GM12878 (cell line): ENCODE measurements at regions not wholly inside any gene's neighbourhood (a gene's known extent, or its start where the extent isn't known, plus 50 kb on each side); places are given as distances from the start of the nearest gene placed in this dataset.

ENCODE experiments used
- ATAC-seq: fragments of 200-7000 bp; cut with Tn5 transposase; 3 replicates; pipeline ENCODE4 v1.9.1; 2020; ENCODE audit warnings: mild to moderate bottlenecking, moderate library complexity
- BruUV-seq: library from RNA; stranded (reverse); fragments of 400-500 nt; replicated peaks from 2 replicates; lab custom pipeline; 2021; lab: Mats Ljungman, UMichigan
- CTCF ChIA-PET: fragments of 300-600 bp; sonication (Branson Sonifier 250); formaldehyde crosslinking; extraction: SDS; loops from one replicate; lab custom pipeline; 2021; ENCODE audit warnings: inconsistent platforms; lab: Yijun Ruan, JAX
- POLR2A ChIA-PET: fragments of 350-600 bp; formaldehyde crosslinking; extraction: SDS; loops from one replicate; lab custom pipeline; 2021; ENCODE audit warnings: inconsistent platforms; lab: Charles Lee
- RAD21 ChIA-PET: fragments of 300-600 bp; sonication (Branson Sonifier 250); formaldehyde crosslinking; loops from one replicate; lab custom pipeline; 2023; ENCODE audit warnings: antibody characterized with exemption; ENCODE audit not compliant: unreplicated experiment; lab: Charles Lee
- SMC1A ChIA-PET: fragments of 300-600 bp; sonication (Branson Sonifier 250); formaldehyde crosslinking; loops from one replicate; lab custom pipeline; 2023; ENCODE audit not compliant: unreplicated experiment, uncharacterized antibody; lab: Charles Lee
- DNase-seq: peaks from one replicate; pipeline ENCODE4 v3.0.0-alpha.2; 2011; ENCODE audit warnings: low read depth, low spot score
- FAIRE-seq: peaks from 3 replicates; lab custom pipeline; 2011; peaks lifted over from hg19 to GRCh38; lab: Jason Lieb, UNC
- H2AFZ ChIP-seq: 2 replicates; pipeline ENCODE4 v1.6.0; 2011; ENCODE audit warnings: low read depth, low read length, control low read depth; ENCODE audit not compliant: control insufficient read depth
- H3K27ac ChIP-seq: 2 replicates; pipeline ENCODE4 v1.5.1; 2011; ENCODE audit warnings: control low read depth; ENCODE audit not compliant: control insufficient read depth, insufficient read depth
- H3K27me3 ChIP-seq, 2 experiments: replicated peaks in 1 of 2; 2 replicates each; pipeline versions ENCODE4 v1.6.0 to v1.6.1; 2011; ENCODE audit warnings: low read length in 1 of 2; ENCODE audit not compliant: control insufficient read depth in 2 of 2, insufficient read depth in 2 of 2
- H3K36me3 ChIP-seq, 2 experiments: 2 replicates each; pipeline ENCODE4 v1.5.1; 2011; ENCODE audit warnings: low read length in 1 of 2; ENCODE audit not compliant: control insufficient read depth in 2 of 2, insufficient read depth in 2 of 2
- H3K4me1 ChIP-seq: 2 replicates; pipeline ENCODE4 v1.6.1; 2011; ENCODE audit warnings: mild to moderate bottlenecking, low read length, moderate library complexity, mixed read lengths; ENCODE audit not compliant: control insufficient read depth, insufficient read depth
- H3K4me2 ChIP-seq: 2 replicates; pipeline ENCODE4 v1.6.0; 2011; ENCODE audit warnings: control low read depth; ENCODE audit not compliant: control insufficient read depth, insufficient read depth
- H3K4me3 ChIP-seq: fragments of 200-600 bp; sonication (generic); 2 replicates; pipeline ENCODE4 v1.5.1; 2016
- H3K79me2 ChIP-seq: 2 replicates; pipeline ENCODE4 v1.6.0; 2011; ENCODE audit warnings: low read length; ENCODE audit not compliant: control insufficient read depth, insufficient read depth
- H3K9ac ChIP-seq: 2 replicates; pipeline ENCODE4 v1.8.0; 2011; ENCODE audit warnings: low read length, control low read depth, mixed read lengths; ENCODE audit not compliant: control insufficient read depth, insufficient read depth
- H3K9me3 ChIP-seq: replicated peaks from 3 replicates; pipeline ENCODE4 v1.5.1; 2011; ENCODE audit warnings: mild to moderate bottlenecking, low read length; ENCODE audit not compliant: control insufficient read depth, insufficient read depth
- H4K20me1 ChIP-seq: 2 replicates; pipeline ENCODE4 v1.6.0; 2011; ENCODE audit not compliant: control insufficient read depth, insufficient read depth
- ATF3 ChIP-seq: IDR thresholded peaks from 2 replicates; pipeline ENCODE4 v1.6.1; 2011; ENCODE audit warnings: low read depth, mild to moderate bottlenecking, low read length, moderate library complexity, borderline replicate concordance; ENCODE audit errors: extremely low read depth
- E4F1 ChIP-seq: fragments of 450-650 bp; IDR thresholded peaks from 2 replicates; pipeline ENCODE4 v1.6.1; 2018; ENCODE audit warnings: borderline replicate concordance, mild to moderate bottlenecking; ENCODE audit not compliant: partially characterized antibody
- NFYB ChIP-seq: IDR thresholded peaks from 2 replicates; pipeline ENCODE4 v1.6.1; 2011; ENCODE audit warnings: low read depth, mild to moderate bottlenecking, low read length, improper control_type of control experiment, moderate library complexity; ENCODE audit not compliant: insufficient read depth
- SUPT20H ChIP-seq: IDR thresholded peaks from 2 replicates; pipeline ENCODE4 v1.6.1; 2011; ENCODE audit warnings: low read depth, mild to moderate bottlenecking, low read length, moderate library complexity, borderline replicate concordance; ENCODE audit not compliant: control insufficient read depth
- WGBS: methylation state at CpG from one replicate; pipeline ENCODE4 v1.1.6; 2016; ENCODE audit warnings: low lambda C conversion rate; ENCODE audit not compliant: insufficient replicate concordance, insufficient coverage; ENCODE audit errors: missing lambda C conversion rate; 5-methylcytosine and 5-hydroxymethylcytosine counted together
- in situ Hi-C: fragments of 300-500 bp; cut with MboI; formaldehyde crosslinking; loops from 9 replicates; pipeline ENCODE4 v1.14.3; 2018; ENCODE audit warnings: mixed read lengths
- intact Hi-C: fragments of 100-400 bp; cut with micrococcal nuclease; formaldehyde crosslinking; loops from one replicate; pipeline ENCODE4 v1.14.2; 2022; ENCODE audit not compliant: unreplicated experiment

DNA sequence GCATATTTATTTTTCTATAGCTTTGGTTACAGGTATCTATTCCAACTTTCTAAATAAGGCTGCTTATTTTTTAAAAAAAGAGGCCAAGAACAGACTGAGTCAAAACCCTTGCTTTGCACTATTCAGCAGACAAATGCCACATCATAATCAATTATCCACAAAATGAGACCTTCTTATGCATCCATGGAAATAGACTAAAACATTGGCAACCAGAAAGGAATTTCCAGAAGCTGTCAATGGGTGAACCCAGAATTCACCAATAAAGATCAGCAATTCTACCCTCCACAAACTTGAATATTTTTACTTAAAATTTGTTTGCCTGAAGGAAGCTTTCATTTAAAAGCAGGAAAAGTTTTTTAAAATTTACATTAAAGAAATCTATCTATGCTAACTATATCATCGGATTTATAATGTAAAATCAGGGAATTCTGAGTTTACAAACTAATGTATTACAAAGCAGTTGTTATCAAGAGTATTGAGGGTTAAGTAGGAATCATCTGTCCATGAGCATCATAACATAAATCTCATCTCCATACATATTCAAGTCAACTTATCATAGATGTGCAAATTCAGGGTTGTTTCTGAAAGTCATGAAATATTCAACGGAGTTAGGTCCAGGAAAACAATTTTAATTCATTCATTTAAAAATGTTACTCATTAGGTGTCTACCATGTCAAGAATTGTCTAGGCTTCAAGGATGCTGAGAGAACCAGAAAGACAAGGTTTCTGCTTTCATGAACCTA lies 548.0 kb downstream of the SATB2 start:
- BruUV-seq: no TSS peak

More for the DNA sequence above, 548.0 kb downstream of the SATB2 start:
- H3K27me3 ChIP-seq: no peaks in the 10 kb centered on the region
- H3K4me1 ChIP-seq: peaks cover 18% of the 10 kb centered on the region
- no peaks in the 10 kb centered on the region for H3K9me3 ChIP-seq
- no peaks in the 10 kb centered on the region for H3K79me2 ChIP-seq
- ATAC-seq: no peak
- WGBS: 10% methylated on average over 2 of the region's 2 CpGs
- FAIRE-seq: no peak
- H3K4me3 ChIP-seq: no peak overlapping the region
- in situ Hi-C loops: no loop called here
- ChIA-PET POLR2A (interaction anchor here (0.6 to 0.9 kb wide), 2 partner anchors 246 to 269 kb away, joined by 3 read pairs; no protein-coding TSS in a partner anchor), RAD21 (interaction anchor here (2.0 kb wide), 1 partner anchor 137 kb away, joined by 4 read pairs; no protein-coding TSS in a partner anchor), SMC1A (interaction anchor here (0.7 to 3.3 kb wide), 9 partner anchors 10 to 579 kb away, joined by 3 to 12 read pairs (median 6); no protein-coding TSS in a partner anchor), CTCF (interaction anchor here (1.1 to 1.5 kb wide), 2 partner anchors 13 to 204 kb away, joined by 3 to 4 read pairs; no protein-coding TSS in a partner anchor)
- DNase-seq: no peak
- H3K27ac ChIP-seq: no peak overlapping the region
- H3K36me3 ChIP-seq: no peaks in the 10 kb centered on the region
- intact Hi-C loops: loop anchor here (5.0 kb wide), 1 partner anchor 548 kb away; the partner anchor contains the start of gene SATB2
- no peaks in the 10 kb centered on the region for H4K20me1 ChIP-seq
- TF ChIP-seq SUPT20H (no peak), NFYB (no peak), E4F1 (no peak), ATF3 (no peak)
- no peak overlapping the region for H2AFZ ChIP-seq
- H3K9ac ChIP-seq: no peak overlapping the region
- H3K4me2 ChIP-seq: no peak overlapping the region
